H9 (cell line): ENCODE measurements at regions not wholly inside any gene's neighbourhood (a gene's known extent, or its start where the extent isn't known, plus 50 kb on each side); places are given as distances from the start of the nearest gene placed in this dataset.

Experiments
- DNase-seq: peaks from one replicate; pipeline ENCODE4 v3.0.0-alpha.2; 2017
- H2AFZ ChIP-seq: one replicate; pipeline ENCODE4 v1.6.1; 2013; ENCODE audit warnings: mild to moderate bottlenecking, low read length, control low read depth, moderate library complexity
- H2AK5ac ChIP-seq: 2 replicates; pipeline ENCODE4 v1.6.1; 2013; ENCODE audit warnings: low read length, control low read depth, mixed read lengths; ENCODE audit not compliant: insufficient read length
- H2BK120ac ChIP-seq: one replicate; pipeline ENCODE4 v1.6.1; 2013; ENCODE audit warnings: low read depth, mild to moderate bottlenecking, low read length, control low read depth, inconsistent platforms; ENCODE audit not compliant: poor library complexity, severe bottlenecking
- H2BK12ac ChIP-seq: 2 replicates; pipeline ENCODE4 v1.6.1; 2013; ENCODE audit warnings: low read length, control low read depth, mixed read lengths, low read depth; ENCODE audit not compliant: insufficient read length
- H2BK15ac ChIP-seq: 2 replicates; pipeline ENCODE4 v1.6.1; 2013; ENCODE audit warnings: low read depth, low read length, control low read depth
- H2BK20ac ChIP-seq: one replicate; pipeline ENCODE4 v1.6.1; 2013; ENCODE audit warnings: low read depth, mild to moderate bottlenecking, low read length, control low read depth, inconsistent platforms; ENCODE audit not compliant: poor library complexity, severe bottlenecking
- H2BK5ac ChIP-seq: 2 replicates; pipeline ENCODE4 v1.6.1; 2013; ENCODE audit warnings: low read length, control low read depth, mixed read lengths; ENCODE audit not compliant: insufficient read length
- H3K14ac ChIP-seq: 2 replicates; pipeline ENCODE4 v1.6.1; 2013; ENCODE audit warnings: low read length, control low read depth; ENCODE audit not compliant: insufficient read depth
- H3K18ac ChIP-seq: 2 replicates; pipeline ENCODE4 v1.6.1; 2013; ENCODE audit warnings: low read depth, mild to moderate bottlenecking, mixed read lengths, low read length, control low read depth; ENCODE audit not compliant: insufficient read length
- H3K23ac ChIP-seq: 2 replicates; pipeline ENCODE4 v1.6.1; 2013; ENCODE audit warnings: low read length, control low read depth, mixed read lengths, low read depth; ENCODE audit not compliant: insufficient read length
- H3K23me2 ChIP-seq: 2 replicates; pipeline ENCODE4 v1.6.1; 2013; ENCODE audit warnings: low read depth, mild to moderate bottlenecking, mixed read lengths, low read length, control low read depth; ENCODE audit not compliant: insufficient read length, poor library complexity, severe bottlenecking
- H3K27ac ChIP-seq: 2 replicates; pipeline ENCODE4 v1.5.1; 2013; ENCODE audit warnings: low read length, control low read depth, mixed read lengths, low read depth; ENCODE audit not compliant: insufficient read length
- H3K27me3 ChIP-seq: 2 replicates; pipeline ENCODE4 v1.6.1; 2013; ENCODE audit warnings: low read length, control low read depth, inconsistent platforms; ENCODE audit not compliant: insufficient read depth
- H3K4ac ChIP-seq: 2 replicates; pipeline ENCODE4 v1.6.1; 2013; ENCODE audit warnings: low read depth, mild to moderate bottlenecking, control low read depth, inconsistent platforms, low read length, moderate library complexity
- H3K4me1 ChIP-seq: 2 replicates; pipeline ENCODE4 v1.6.1; 2013; ENCODE audit warnings: low read length, control low read depth, inconsistent platforms; ENCODE audit not compliant: insufficient read depth
- H3K4me2 ChIP-seq: 2 replicates; pipeline ENCODE4 v1.6.1; 2013; ENCODE audit warnings: low read length, control low read depth, mixed read lengths; ENCODE audit not compliant: insufficient read length, insufficient read depth
- H3K56ac ChIP-seq: 2 replicates; pipeline ENCODE4 v1.6.1; 2013; ENCODE audit warnings: low read depth, mild to moderate bottlenecking, mixed read lengths, low read length, control low read depth; ENCODE audit not compliant: insufficient read length
- H3K79me1 ChIP-seq: 2 replicates; pipeline ENCODE4 v1.6.1; 2013; ENCODE audit warnings: low read depth, mild to moderate bottlenecking, moderate library complexity, low read length, control low read depth, inconsistent platforms; ENCODE audit not compliant: insufficient read depth, poor library complexity, severe bottlenecking
- H3K79me2 ChIP-seq: 2 replicates; pipeline ENCODE4 v1.6.1; 2013; ENCODE audit warnings: low read length, control low read depth, inconsistent platforms; ENCODE audit not compliant: insufficient read depth
- H3K9ac ChIP-seq: 2 replicates; pipeline ENCODE4 v1.6.1; 2013; ENCODE audit warnings: low read length, control low read depth, mixed read lengths; ENCODE audit not compliant: insufficient read length; ENCODE audit errors: extremely low read depth
- H3K9me3 ChIP-seq: one replicate; pipeline ENCODE4 v1.6.1; 2013; ENCODE audit warnings: low read depth, low read length, inconsistent platforms; ENCODE audit not compliant: control insufficient read depth
- H3T11ph ChIP-seq: one replicate; pipeline ENCODE4 v1.6.1; 2013; ENCODE audit warnings: mild to moderate bottlenecking, low read length, control low read depth, inconsistent platforms
- H4K20me1 ChIP-seq: one replicate; pipeline ENCODE4 v1.6.1; 2013; ENCODE audit not compliant: control insufficient read depth, insufficient read length, insufficient read depth
- H4K5ac ChIP-seq: 2 replicates; pipeline ENCODE4 v1.6.1; 2013; ENCODE audit warnings: low read depth, mild to moderate bottlenecking, mixed read lengths, low read length, control low read depth; ENCODE audit not compliant: insufficient read length
- H4K8ac ChIP-seq: replicated peaks from 2 replicates; pipeline ENCODE4 v1.6.1; 2013; ENCODE audit warnings: low read length, control low read depth, mixed read lengths, low read depth; ENCODE audit not compliant: insufficient read length
- H4K91ac ChIP-seq: 2 replicates; pipeline ENCODE4 v1.6.1; 2013; ENCODE audit warnings: low read depth, mild to moderate bottlenecking, moderate library complexity, mixed read lengths, low read length, control low read depth; ENCODE audit not compliant: insufficient read length
- H3K27ac Mint-ChIP-seq, 3 experiments: 2 replicates in 2 of 3; 3 replicates in 1 of 3; pipeline ENCODE4 v1.8.0; 2020 to 2021; ENCODE audit warnings: mixed read lengths in 3 of 3, mild to moderate bottlenecking in 1 of 3, moderate library complexity in 1 of 3
- H3K27me3 Mint-ChIP-seq: 2 replicates; pipeline ENCODE4 v1.8.0; 2021; ENCODE audit warnings: low read depth, mild to moderate bottlenecking, moderate library complexity, mixed read lengths
- H3K36me3 Mint-ChIP-seq, 3 experiments: 2 replicates in 2 of 3; 3 replicates in 1 of 3; pipeline ENCODE4 v1.8.0; 2020 to 2021; ENCODE audit warnings: low read depth in 3 of 3, mixed read lengths in 3 of 3; ENCODE audit not compliant: insufficient read depth in 1 of 3
- H3K4me1 Mint-ChIP-seq, 2 experiments: 2 replicates each; pipeline ENCODE4 v1.8.0; 2020; ENCODE audit warnings: mixed read lengths in 2 of 2
- H3K4me3 Mint-ChIP-seq, 2 experiments: 2 replicates in 1 of 2; 3 replicates in 1 of 2; pipeline ENCODE4 v1.8.0; 2020 to 2021; ENCODE audit warnings: mild to moderate bottlenecking in 2 of 2, mixed read lengths in 2 of 2, moderate library complexity in 1 of 2
- H3K9me3 Mint-ChIP-seq, 2 experiments: 2 replicates in 1 of 2; 3 replicates in 1 of 2; pipeline ENCODE4 v1.8.0; 2020; ENCODE audit warnings: mild to moderate bottlenecking in 2 of 2, mixed read lengths in 2 of 2, moderate library complexity in 1 of 2
- WGBS: extraction: QIAGEN DNeasy Blood & Tissue Kit; methylation state at CpG from one replicate; pipeline ENCODE4 v1.1.7; 2013; ENCODE audit warnings: missing lambda C conversion rate, low lambda C conversion rate, mixed read lengths; ENCODE audit not compliant: insufficient read length; ENCODE audit errors: extremely low coverage; 5-methylcytosine and 5-hydroxymethylcytosine counted together
- TF ChIP-seq, protein P1 (sequence below): fragments of 200-600 bp; sonication (generic); conservative IDR thresholded peaks from 3 replicates; pipeline ENCODE4 v1.8.0; 2021; ENCODE audit warnings: antibody characterized with exemption, mild to moderate bottlenecking

DNA sequence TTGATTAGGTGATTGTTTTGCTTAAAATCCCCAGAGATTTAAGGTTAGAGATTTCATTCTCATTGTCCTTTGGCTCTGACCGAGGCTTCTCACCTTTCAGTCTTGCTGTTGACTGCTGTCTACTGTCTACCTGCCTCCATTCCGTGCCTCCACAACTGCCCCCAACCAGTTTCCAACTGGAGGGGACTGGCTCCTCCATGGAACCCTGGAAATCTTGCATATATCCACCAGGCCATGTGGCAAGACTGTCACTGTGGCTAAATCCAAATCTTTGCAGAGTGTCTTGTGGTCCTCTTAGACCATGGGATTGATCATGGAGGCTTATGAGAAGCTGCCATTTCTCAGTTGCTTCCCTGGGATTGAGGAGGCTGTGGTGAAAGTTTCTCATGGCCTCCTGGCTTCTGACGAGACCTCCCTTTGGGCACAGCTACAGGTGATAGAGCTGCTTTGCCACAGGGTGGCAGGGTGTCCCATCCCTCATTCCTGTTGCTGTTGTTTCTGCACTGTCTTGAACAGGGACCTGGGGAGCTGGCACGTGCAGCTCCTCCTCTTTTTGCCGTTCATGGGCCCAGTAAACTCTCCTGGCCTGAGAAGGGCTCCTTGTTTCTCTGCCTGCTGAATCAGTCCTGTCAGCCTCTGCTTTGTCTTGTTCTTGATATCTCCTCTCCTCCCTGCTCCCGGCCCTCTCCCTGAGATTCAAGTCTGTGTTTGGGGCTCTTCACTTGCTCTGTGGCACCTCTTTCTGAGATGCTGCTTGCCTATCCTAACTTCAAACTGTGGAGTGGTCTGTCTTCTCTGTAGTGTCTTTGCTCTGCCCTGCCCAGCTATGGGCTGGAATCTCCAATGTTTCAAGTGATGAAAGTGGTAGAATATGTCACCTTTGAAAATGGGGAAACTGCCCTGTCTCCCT, 63.6 kb upstream of the IGFBP3 start:
- Histone ChIP-seq H3K79me1 (no peaks in the 10 kb centered on the region), H3K27ac (no peak overlapping the region), H3K79me2 (no peaks in the 10 kb centered on the region), H3K56ac (no peak overlapping the region), H2AFZ (no peak overlapping the region), H2BK20ac (no peak overlapping the region), H2BK5ac (no peak overlapping the region), H3K18ac (no peak overlapping the region), H2BK12ac (no peak overlapping the region), H3K9me3 (no peaks in the 10 kb centered on the region), H4K20me1 (no peaks in the 10 kb centered on the region), H3K4me2 (no peak overlapping the region), H3K4me1 (no peaks in the 10 kb centered on the region), H3K23me2 (no peaks in the 10 kb centered on the region), H3K14ac (peak overlapping the region; percentile 19; the same call in 1 of the 2 replicates), H2BK120ac (no peak overlapping the region), H4K5ac (no peak overlapping the region), H3K4ac (no peak overlapping the region), H3K9ac (no peak overlapping the region), H2BK15ac (no peak overlapping the region), H3T11ph (no peak overlapping the region), H4K8ac (no peak overlapping the region), H2AK5ac (no peak overlapping the region), H3K23ac (no peak overlapping the region), H3K27me3 (no peaks in the 10 kb centered on the region), H4K91ac (no peak overlapping the region)
- no peaks in the 10 kb centered on the region for H3K4me1 Mint-ChIP-seq
- WGBS = no CpG with 5 or more reads among the region's 6 CpGs
- H3K36me3 Mint-ChIP-seq = peaks cover 5 to 10% (median 7%) of the 10 kb centered on the region in 3 experiments; a peak in 6 of 7 replicates
- H3K27ac Mint-ChIP-seq = peak overlapping the region in 1 of 3 experiments; percentile 38; a peak in 1 of 7 replicates
- TF ChIP-seq, protein P1, sequence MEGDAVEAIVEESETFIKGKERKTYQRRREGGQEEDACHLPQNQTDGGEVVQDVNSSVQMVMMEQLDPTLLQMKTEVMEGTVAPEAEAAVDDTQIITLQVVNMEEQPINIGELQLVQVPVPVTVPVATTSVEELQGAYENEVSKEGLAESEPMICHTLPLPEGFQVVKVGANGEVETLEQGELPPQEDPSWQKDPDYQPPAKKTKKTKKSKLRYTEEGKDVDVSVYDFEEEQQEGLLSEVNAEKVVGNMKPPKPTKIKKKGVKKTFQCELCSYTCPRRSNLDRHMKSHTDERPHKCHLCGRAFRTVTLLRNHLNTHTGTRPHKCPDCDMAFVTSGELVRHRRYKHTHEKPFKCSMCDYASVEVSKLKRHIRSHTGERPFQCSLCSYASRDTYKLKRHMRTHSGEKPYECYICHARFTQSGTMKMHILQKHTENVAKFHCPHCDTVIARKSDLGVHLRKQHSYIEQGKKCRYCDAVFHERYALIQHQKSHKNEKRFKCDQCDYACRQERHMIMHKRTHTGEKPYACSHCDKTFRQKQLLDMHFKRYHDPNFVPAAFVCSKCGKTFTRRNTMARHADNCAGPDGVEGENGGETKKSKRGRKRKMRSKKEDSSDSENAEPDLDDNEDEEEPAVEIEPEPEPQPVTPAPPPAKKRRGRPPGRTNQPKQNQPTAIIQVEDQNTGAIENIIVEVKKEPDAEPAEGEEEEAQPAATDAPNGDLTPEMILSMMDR = no peak; the same call in 2 of the 3 replicates
- H3K4me3 Mint-ChIP-seq = no peak overlapping the region
- H3K27me3 Mint-ChIP-seq = peaks cover 3% of the 10 kb centered on the region
- no peak for DNase-seq
- H3K9me3 Mint-ChIP-seq = peaks cover 6 to 16% of the 10 kb centered on the region in 2 experiments
